GM18517 (cell line): ENCODE measurements at regions not wholly inside any gene's neighbourhood (a gene's known extent, or its start where the extent isn't known, plus 50 kb on each side); places are given as distances from the start of the nearest gene placed in this dataset.

ENCODE experiments used
- ATAC-seq: cut with Tn5 transposase; IDR thresholded peaks from one replicate; pipeline ENCODE4 v1.9.1; 2021; ENCODE audit warnings: mild to moderate bottlenecking, moderate library complexity; ENCODE audit not compliant: unreplicated experiment

- no peak for ATAC-seq
These were observed 481.6 kb downstream of the LPIN1 start for GRCh38 chr2:12227941-12228608.

GRCh38 chr2:12231288-12231687 is 484.9 kb downstream of the LPIN1 start:
- ATAC-seq: no peak

GRCh38 chr2:12232876-12233275 is 483.9 kb upstream of the TRIB2 start:
- no peak for ATAC-seq

GRCh38 chr2:12236136-12236844 is 480.4 kb upstream of the TRIB2 start:
- ATAC-seq: no peak

- no peak for ATAC-seq
These were observed 476.5 kb upstream of the TRIB2 start for GRCh38 chr2:12240206-12240605.

- ATAC-seq: no peak
These were observed 473.4 kb upstream of the TRIB2 start for GRCh38 chr2:12243381-12243780.

GRCh38 chr2:12244070-12244469 is 472.7 kb upstream of the TRIB2 start:
- ATAC-seq: no peak

GRCh38 chr2:12251121-12251520 is 465.6 kb upstream of the TRIB2 start:
- ATAC-seq: no peak

- ATAC-seq: no peak
These were observed 465.0 kb upstream of the TRIB2 start for GRCh38 chr2:12251749-12252148.

- no peak for ATAC-seq
These were observed 463.5 kb upstream of the TRIB2 start for GRCh38 chr2:12253167-12253778.

- no peak for ATAC-seq
These were observed 462.4 kb upstream of the TRIB2 start for GRCh38 chr2:12254280-12254860.

- no peak for ATAC-seq
These were observed 460.5 kb upstream of the TRIB2 start for GRCh38 chr2:12256206-12256605.

- no peak for ATAC-seq
These were observed 459.3 kb upstream of the TRIB2 start for GRCh38 chr2:12257476-12257875.

GRCh38 chr2:12259493-12259892 is 457.2 kb upstream of the TRIB2 start:
- ATAC-seq: no peak

- no peak for ATAC-seq
These were observed 454.6 kb upstream of the TRIB2 start for GRCh38 chr2:12261986-12262680.

GRCh38 chr2:12262681-12263436 is 453.9 kb upstream of the TRIB2 start:
- no peak for ATAC-seq

GRCh38 chr2:12263730-12264129 is 453.0 kb upstream of the TRIB2 start:
- no peak for ATAC-seq

- no peak for ATAC-seq
These were observed 452.6 kb upstream of the TRIB2 start for GRCh38 chr2:12264146-12264545.

GRCh38 chr2:12265646-12266045 is 451.1 kb upstream of the TRIB2 start:
- no peak for ATAC-seq

- ATAC-seq: no peak
These were observed 449.7 kb upstream of the TRIB2 start for GRCh38 chr2:12267042-12267441.
